Left lung (tissue), 4 donors: ENCODE measurements at regions not wholly inside any gene's neighbourhood (a gene's known extent, or its start where the extent isn't known, plus 50 kb on each side); places are given as distances from the start of the nearest gene placed in this dataset.

Experiments
- ATAC-seq: fragments of 200-7000 bp; cut with Tn5 transposase; one replicate; pipeline ENCODE4 v1.9.1; 2020; ENCODE audit warnings: moderate library complexity
- DNase-seq, 4 donors: peaks; one replicate each; pipeline ENCODE4 v3.0.0-alpha.2; 2013 to 2020
- H3K27ac ChIP-seq, 2 donors: fragments of 200-600 bp; sonication (generic) in 1 of 2; one replicate each; pipeline versions ENCODE4 v1.5.0 to v1.8.0; 2020 to 2021
- H3K27me3 ChIP-seq, 2 donors: fragments of 200-600 bp; sonication (generic) in 1 of 2; one replicate each; pipeline versions ENCODE4 v1.5.0 to v1.8.0; 2020 to 2021
- H3K36me3 ChIP-seq, 2 donors: fragments of 200-600 bp; sonication (generic) in 1 of 2; one replicate each; pipeline versions ENCODE4 v1.5.0 to v1.8.0; 2020 to 2021
- H3K4me1 ChIP-seq, 2 donors: fragments of 200-600 bp; one replicate each; pipeline ENCODE4 v1.8.0; 2021
- H3K4me3 ChIP-seq, 2 donors: fragments of 200-600 bp; sonication (generic) in 1 of 2; one replicate each; pipeline versions ENCODE4 v1.5.0 to v1.8.0; 2020 to 2021; ENCODE audit warnings: mild to moderate bottlenecking in 1 of 2
- H3K9me3 ChIP-seq, 2 donors: fragments of 200-600 bp; sonication (generic) in 1 of 2; one replicate each; pipeline versions ENCODE4 v1.5.0 to v1.8.0; 2020 to 2021
- intact Hi-C, 2 donors: fragments of 100-400 bp; cut with DNase I; formaldehyde crosslinking; loops; one replicate each; pipeline versions ENCODE4 v1.11.2 to v1.14.2; 2022
- TF ChIP-seq, protein P1 (sequence below), 2 donors: fragments of 200-600 bp; sonication (generic) in 1 of 2; IDR thresholded peaks; one replicate each; pipeline versions ENCODE4 v1.5.0 to v1.8.0; 2021; ENCODE audit warnings: antibody characterized with exemption in 2 of 2
- donor health status: DM: no; HTN: yes; CAD: no.
- donor health status: DM: no; HTN: no; CAD: no.

DNA sequence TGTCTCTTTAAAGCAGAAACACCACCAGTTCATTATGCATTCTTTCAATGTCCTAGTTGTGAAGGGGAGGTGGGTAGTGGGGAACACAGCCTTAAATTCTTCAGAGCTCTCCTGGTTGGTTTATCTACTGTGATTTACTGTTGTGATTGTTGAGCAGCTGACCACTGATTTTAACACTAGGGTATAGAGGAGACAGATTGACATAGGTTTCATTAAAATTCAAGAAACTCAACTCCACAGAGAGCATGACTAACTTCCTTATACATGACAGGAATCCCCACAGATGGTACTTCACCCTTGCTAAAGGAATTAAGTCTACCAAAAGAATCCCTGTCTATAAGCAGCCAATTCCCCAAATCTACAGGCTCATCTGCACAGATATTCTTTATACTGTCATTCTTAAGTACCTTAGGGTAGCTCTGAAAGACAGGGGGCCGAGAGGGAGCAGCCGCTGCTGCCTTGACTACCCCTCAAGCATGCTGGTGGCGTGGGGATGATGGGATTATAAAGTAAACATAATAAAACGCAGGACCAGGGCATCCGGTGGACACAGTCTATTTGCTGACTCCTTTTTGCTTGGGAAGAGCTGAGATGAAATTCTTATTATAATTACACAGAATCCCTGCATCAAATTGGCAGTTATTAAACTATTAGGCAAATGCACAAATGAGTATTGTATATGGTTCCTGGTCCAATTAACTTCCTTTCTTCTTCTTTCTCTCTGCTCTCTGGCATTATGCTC, 1377.6 kb upstream of the PIK3C3 start:
- DNase-seq = no peak

DNA sequence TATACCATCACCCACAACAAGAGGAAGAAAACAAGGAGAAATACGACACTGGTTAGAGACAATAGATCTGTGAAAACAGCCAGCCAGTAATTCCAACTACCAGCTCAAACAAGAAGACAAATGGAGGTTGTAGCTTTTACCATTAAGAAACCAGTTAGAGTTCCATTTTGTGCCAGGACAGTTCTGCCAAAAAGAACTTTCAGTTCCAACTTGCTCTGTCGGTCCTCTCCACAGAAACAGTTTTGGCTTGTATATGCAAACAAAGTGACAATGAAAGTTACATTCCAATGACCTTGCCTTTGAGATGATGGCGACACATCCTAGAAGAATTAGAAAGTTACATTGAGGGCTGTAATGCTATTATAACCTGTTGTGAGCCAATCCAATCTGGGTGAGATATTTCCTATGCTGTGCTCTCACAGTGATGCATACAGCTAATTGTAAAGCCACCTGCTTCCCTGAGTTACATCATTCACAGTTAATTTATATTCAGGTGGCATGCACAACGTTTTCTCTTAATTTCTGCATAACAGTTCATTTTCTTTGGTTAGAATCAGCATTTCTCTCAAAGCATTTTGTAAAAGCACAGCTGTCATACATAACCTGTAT, 1378.4 kb upstream of the PIK3C3 start:
- Histone ChIP-seq H3K27me3 (no peaks in the 10 kb centered on the region), H3K4me3 (no peak overlapping the region), H3K36me3 (no peaks in the 10 kb centered on the region), H3K27ac (no peak overlapping the region), H3K9me3 (no peaks in the 10 kb centered on the region), H3K4me1 (no peaks in the 10 kb centered on the region)
- intact Hi-C loops = no loop called here
- ATAC-seq (no peak), DNase-seq (no peak)
- TF ChIP-seq, protein P1, sequence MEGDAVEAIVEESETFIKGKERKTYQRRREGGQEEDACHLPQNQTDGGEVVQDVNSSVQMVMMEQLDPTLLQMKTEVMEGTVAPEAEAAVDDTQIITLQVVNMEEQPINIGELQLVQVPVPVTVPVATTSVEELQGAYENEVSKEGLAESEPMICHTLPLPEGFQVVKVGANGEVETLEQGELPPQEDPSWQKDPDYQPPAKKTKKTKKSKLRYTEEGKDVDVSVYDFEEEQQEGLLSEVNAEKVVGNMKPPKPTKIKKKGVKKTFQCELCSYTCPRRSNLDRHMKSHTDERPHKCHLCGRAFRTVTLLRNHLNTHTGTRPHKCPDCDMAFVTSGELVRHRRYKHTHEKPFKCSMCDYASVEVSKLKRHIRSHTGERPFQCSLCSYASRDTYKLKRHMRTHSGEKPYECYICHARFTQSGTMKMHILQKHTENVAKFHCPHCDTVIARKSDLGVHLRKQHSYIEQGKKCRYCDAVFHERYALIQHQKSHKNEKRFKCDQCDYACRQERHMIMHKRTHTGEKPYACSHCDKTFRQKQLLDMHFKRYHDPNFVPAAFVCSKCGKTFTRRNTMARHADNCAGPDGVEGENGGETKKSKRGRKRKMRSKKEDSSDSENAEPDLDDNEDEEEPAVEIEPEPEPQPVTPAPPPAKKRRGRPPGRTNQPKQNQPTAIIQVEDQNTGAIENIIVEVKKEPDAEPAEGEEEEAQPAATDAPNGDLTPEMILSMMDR (IDR thresholded peaks at IDR 0.05) = no peak

More for the DNA sequence above, 1377.6 kb upstream of the PIK3C3 start:
- no peak for ATAC-seq
- no peak overlapping the region for H3K27ac ChIP-seq
- no peaks in the 10 kb centered on the region for H3K9me3 ChIP-seq
- intact Hi-C loops = no loop called here
- no peaks in the 10 kb centered on the region for H3K36me3 ChIP-seq
- H3K27me3 ChIP-seq = no peaks in the 10 kb centered on the region
- no peak overlapping the region for H3K4me3 ChIP-seq
- TF ChIP-seq, protein P1 (IDR thresholded peaks at IDR 0.05) = no peak
- no peaks in the 10 kb centered on the region for H3K4me1 ChIP-seq

DNA sequence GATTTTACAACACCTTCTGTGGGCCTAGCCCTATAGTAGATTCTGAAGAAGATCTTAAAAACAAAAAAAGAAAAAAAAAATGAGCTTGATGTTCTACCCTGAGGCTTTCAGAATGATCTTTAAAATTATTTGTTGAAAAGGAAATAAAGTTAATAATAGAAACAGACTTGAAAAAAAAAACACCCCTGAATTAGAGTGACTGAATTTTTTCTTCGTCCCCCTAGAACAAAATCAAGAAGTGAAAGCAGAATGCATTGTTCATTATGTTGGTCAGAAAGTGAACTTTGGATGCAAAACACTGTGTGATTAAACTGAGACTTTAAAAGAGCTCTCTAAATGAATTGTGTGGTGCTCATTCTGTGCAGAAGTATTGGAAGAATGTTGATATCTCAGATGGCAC, 1384.4 kb upstream of the PIK3C3 start:
- ATAC-seq (no peak), DNase-seq (no peak)
- no peaks in the 10 kb centered on the region for H3K4me1 ChIP-seq
- intact Hi-C loops = no loop called here
- TF ChIP-seq, protein P1 (IDR thresholded peaks at IDR 0.05) = no peak
- H3K27me3 ChIP-seq = no peaks in the 10 kb centered on the region
- no peak overlapping the region for H3K27ac ChIP-seq
- no peak overlapping the region for H3K4me3 ChIP-seq
- no peaks in the 10 kb centered on the region for H3K9me3 ChIP-seq
- no peaks in the 10 kb centered on the region for H3K36me3 ChIP-seq

DNA sequence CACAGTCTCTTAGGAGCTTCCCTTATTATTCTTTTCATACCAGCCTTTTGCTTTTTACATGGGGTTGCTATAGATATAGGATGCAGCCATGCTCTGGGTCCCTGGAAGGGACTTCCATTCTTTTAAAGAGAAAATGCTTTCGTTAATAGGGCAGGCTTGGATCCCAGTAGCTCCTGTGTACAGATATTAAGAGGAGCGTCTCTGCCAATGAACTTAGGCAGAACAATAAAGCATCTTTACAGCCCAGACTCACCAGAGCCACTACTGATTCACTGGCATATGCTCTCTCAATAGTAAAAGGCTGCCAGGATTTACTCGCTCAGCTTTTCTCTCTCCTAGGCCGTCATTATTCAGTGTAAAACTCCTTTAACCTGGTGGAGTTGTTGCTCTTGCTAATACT, 1385.4 kb upstream of the PIK3C3 start:
- Histone ChIP-seq H3K4me1 (no peaks in the 10 kb centered on the region), H3K36me3 (no peaks in the 10 kb centered on the region), H3K27me3 (no peaks in the 10 kb centered on the region), H3K27ac (no peak overlapping the region), H3K9me3 (no peaks in the 10 kb centered on the region), H3K4me3 (no peak overlapping the region)
- ATAC-seq = no peak
- TF ChIP-seq, protein P1 (IDR thresholded peaks at IDR 0.05) = no peak
- no peak for DNase-seq
- intact Hi-C loops = no loop called here

DNA sequence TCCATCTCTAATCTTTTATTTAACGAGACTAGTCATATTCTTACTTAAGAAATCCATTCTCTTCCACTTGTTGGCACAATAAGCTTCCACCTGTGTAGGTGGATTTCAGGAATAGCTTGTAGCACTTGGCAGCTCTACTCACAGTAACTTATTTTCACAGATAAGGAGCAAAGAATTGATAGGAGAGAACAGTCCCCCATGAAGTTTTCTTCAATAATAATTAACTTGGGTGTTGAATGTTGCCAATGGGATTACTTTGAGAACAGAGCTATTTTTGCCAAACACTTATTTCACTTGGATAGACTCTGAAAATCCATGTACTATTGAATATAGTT, 1388.6 kb upstream of the PIK3C3 start:
- TF ChIP-seq, protein P1 (IDR thresholded peaks at IDR 0.05) = no peak
- Histone ChIP-seq H3K27ac (no peak overlapping the region), H3K4me1 (no peaks in the 10 kb centered on the region), H3K27me3 (no peaks in the 10 kb centered on the region), H3K36me3 (no peaks in the 10 kb centered on the region), H3K4me3 (no peak overlapping the region), H3K9me3 (no peaks in the 10 kb centered on the region)
- intact Hi-C loops = no loop called here
- no peak for DNase-seq
- peak; percentile 46 for ATAC-seq
